ENCODE measurements at regions not wholly inside any gene's neighbourhood (a gene's known extent, or its start where the extent isn't known, plus 50 kb on each side); places are given as distances from the start of the nearest gene placed in this dataset.

DNA sequence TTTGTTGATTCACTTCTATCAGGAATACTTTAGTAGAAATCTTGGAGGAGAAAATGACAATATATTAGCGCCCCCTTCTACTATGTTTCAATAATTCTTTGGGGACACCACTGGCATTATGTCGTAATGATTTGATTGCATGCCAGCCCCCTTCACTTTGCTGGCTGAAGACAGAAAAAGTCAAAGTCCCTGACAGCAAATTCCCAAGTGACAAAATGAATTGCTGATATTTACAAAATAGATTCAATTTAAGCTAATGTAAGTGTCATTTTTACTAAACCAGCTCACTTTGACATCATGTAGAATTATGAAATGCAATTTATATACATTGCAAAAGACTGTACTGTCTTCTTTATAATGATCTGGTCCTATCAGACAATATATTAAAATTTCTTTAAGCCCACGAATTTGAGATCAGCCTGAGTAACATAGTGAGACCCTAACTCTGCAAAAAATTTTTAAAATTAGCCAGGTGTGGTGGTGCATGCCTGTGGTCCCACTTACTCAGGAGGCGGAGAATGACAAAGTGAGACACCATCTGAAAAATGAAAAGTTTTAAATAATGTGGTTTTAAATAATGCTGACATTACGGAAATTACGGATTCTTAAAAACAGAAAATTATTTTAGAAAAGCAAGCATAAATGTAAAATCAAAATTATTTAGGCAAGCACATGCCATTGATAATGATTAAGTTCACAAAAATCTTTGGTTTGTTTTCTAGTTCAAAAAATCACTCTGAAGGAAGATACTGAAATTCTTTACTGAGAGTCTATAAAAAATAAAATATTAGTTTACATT is 520.1 kb upstream of the PKDCC start:
- FAIRE-seq (no peak), DNase-seq (ENCODE audit: low read depth) (no peak)
- Histone ChIP-seq H3K36me3 (ENCODE audit: insufficient read depth, low read length) (no peaks in the 10 kb centered on the region), H3K4me3 (ENCODE audit: insufficient read depth, low read depth, low read length) (no peak overlapping the region), H3K9ac (ENCODE audit: low read length) (no peak overlapping the region), H3K27me3 (ENCODE audit: insufficient read depth, low read length) (no peaks in the 10 kb centered on the region), H4K20me1 (ENCODE audit: insufficient read depth, low read length) (no peaks in the 10 kb centered on the region), H3K4me2 (ENCODE audit: low read length) (no peak overlapping the region), H2AFZ (ENCODE audit: low read depth, low read length) (no peak overlapping the region), H3K4me1 (ENCODE audit: insufficient read depth, low read length) (no peaks in the 10 kb centered on the region), H3K9me3 (ENCODE audit: insufficient read depth, low read depth, low read length) (peaks cover 2% of the 10 kb centered on the region), H3K79me2 (ENCODE audit: insufficient read depth, low read length) (no peaks in the 10 kb centered on the region), H3K27ac (ENCODE audit: low read depth, low read length) (no peak overlapping the region)
- Mint-ChIP-seq H3K4me1 (ENCODE audit: low read depth, unreplicated experiment) (no peaks in the 10 kb centered on the region), H3K9me3 (ENCODE audit: unreplicated experiment) (peaks cover 5% of the 10 kb centered on the region), H3K4me3 (ENCODE audit: unreplicated experiment) (no peak overlapping the region), H3K27me3 (ENCODE audit: low read depth, unreplicated experiment) (no peaks in the 10 kb centered on the region), H3K27ac (ENCODE audit: unreplicated experiment) (no peak overlapping the region), H3K36me3 (ENCODE audit: low read depth, unreplicated experiment) (no peaks in the 10 kb centered on the region)
- TF ChIP-seq EZH2 (IDR thresholded peaks at IDR 0.05; ENCODE audit: insufficient read depth, low read length): no peak
- TF ChIP-seq, protein P1, sequence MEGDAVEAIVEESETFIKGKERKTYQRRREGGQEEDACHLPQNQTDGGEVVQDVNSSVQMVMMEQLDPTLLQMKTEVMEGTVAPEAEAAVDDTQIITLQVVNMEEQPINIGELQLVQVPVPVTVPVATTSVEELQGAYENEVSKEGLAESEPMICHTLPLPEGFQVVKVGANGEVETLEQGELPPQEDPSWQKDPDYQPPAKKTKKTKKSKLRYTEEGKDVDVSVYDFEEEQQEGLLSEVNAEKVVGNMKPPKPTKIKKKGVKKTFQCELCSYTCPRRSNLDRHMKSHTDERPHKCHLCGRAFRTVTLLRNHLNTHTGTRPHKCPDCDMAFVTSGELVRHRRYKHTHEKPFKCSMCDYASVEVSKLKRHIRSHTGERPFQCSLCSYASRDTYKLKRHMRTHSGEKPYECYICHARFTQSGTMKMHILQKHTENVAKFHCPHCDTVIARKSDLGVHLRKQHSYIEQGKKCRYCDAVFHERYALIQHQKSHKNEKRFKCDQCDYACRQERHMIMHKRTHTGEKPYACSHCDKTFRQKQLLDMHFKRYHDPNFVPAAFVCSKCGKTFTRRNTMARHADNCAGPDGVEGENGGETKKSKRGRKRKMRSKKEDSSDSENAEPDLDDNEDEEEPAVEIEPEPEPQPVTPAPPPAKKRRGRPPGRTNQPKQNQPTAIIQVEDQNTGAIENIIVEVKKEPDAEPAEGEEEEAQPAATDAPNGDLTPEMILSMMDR (IDR thresholded peaks at IDR 0.05; ENCODE audit: insufficient read depth, low read depth, low read length): no peak

DNA sequence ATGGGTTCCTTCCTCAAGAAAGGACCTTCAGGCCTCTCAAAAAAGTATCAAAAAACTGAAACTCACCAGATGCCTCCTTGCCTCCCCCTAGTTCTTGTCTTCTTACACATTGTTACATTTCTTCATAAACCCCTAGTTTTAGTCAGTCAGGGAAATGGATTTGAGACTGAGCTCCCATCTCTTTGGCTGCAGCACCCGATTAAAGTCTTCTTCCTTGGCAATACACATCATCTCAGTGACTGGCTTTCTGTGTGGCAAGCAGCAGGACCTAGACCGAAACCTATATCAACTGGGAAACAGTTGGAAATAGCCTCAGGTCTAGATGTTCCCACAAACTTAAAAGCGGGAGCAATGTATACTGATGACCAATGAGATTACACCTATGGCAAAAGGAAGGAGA is 512.2 kb upstream of the PKDCC start:
- no peak for DNase-seq (ENCODE audit: low read depth)
- Histone ChIP-seq H3K36me3 (ENCODE audit: insufficient read depth, low read length) (no peaks in the 10 kb centered on the region), H3K79me2 (ENCODE audit: insufficient read depth, low read length) (no peaks in the 10 kb centered on the region), H3K9me3 (ENCODE audit: insufficient read depth, low read depth, low read length) (peaks cover 2% of the 10 kb centered on the region), H2AFZ (ENCODE audit: low read depth, low read length) (no peak overlapping the region), H3K27me3 (ENCODE audit: insufficient read depth, low read length) (no peaks in the 10 kb centered on the region), H3K9ac (ENCODE audit: low read length) (no peak overlapping the region), H3K27ac (ENCODE audit: low read depth, low read length) (no peak overlapping the region), H3K4me1 (ENCODE audit: insufficient read depth, low read length) (no peaks in the 10 kb centered on the region), H3K4me3 (ENCODE audit: insufficient read depth, low read depth, low read length) (no peak overlapping the region), H4K20me1 (ENCODE audit: insufficient read depth, low read length) (no peaks in the 10 kb centered on the region), H3K4me2 (ENCODE audit: low read length) (no peak overlapping the region)
- no peak for TF ChIP-seq EZH2 (IDR thresholded peaks at IDR 0.05; ENCODE audit: insufficient read depth, low read length)
- TF ChIP-seq, protein P1 (IDR thresholded peaks at IDR 0.05; ENCODE audit: insufficient read depth, low read depth, low read length): no peak
- H3K27ac Mint-ChIP-seq (ENCODE audit: unreplicated experiment): no peak overlapping the region
- no peaks in the 10 kb centered on the region for H3K4me1 Mint-ChIP-seq (ENCODE audit: low read depth, unreplicated experiment)
- FAIRE-seq: no peak
- H3K27me3 Mint-ChIP-seq (ENCODE audit: low read depth, unreplicated experiment): no peaks in the 10 kb centered on the region
- H3K4me3 Mint-ChIP-seq (ENCODE audit: unreplicated experiment): no peak overlapping the region
- peaks cover 5% of the 10 kb centered on the region for H3K9me3 Mint-ChIP-seq (ENCODE audit: unreplicated experiment)
- H3K36me3 Mint-ChIP-seq (ENCODE audit: low read depth, unreplicated experiment): no peaks in the 10 kb centered on the region

Data from astrocyte (in vitro differentiated cells and primary cell).